ENCODE measurements at regions not wholly inside any gene's neighbourhood (a gene's known extent, or its start where the extent isn't known, plus 50 kb on each side); places are given as distances from the start of the nearest gene placed in this dataset.

DNA sequence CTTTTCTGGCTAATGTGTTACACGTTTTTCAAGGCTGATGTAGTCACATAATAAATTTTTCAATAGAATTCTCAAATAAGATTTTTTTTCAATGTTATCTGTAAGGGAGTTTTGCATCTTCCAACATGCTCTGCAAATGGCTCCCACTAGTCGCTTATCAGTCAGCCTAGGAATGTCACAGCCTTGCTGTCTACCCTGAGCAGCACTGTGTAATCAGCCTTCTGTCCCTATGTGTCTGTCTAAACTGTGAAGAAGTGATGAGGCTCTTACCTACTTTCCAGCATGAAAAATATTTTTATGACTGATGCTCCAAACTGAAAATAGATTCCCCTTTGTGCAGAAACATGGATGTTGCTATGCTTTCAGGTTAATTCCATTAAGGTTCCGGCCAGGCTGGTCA, 75.1 kb upstream of the FAM216B start:
- TF ChIP-seq EZH2phosphoT487 (IDR thresholded peaks at IDR 0.05; ENCODE audit: borderline replicate concordance, low read depth), result no peak
- TF ChIP-seq FOXM1 (IDR thresholded peaks at IDR 0.05; ENCODE audit: low read depth), result no peak
- no peak for TF ChIP-seq FOSL2 (IDR thresholded peaks at IDR 0.05; ENCODE audit: borderline replicate concordance, low read depth)
- TF ChIP-seq, protein P1, sequence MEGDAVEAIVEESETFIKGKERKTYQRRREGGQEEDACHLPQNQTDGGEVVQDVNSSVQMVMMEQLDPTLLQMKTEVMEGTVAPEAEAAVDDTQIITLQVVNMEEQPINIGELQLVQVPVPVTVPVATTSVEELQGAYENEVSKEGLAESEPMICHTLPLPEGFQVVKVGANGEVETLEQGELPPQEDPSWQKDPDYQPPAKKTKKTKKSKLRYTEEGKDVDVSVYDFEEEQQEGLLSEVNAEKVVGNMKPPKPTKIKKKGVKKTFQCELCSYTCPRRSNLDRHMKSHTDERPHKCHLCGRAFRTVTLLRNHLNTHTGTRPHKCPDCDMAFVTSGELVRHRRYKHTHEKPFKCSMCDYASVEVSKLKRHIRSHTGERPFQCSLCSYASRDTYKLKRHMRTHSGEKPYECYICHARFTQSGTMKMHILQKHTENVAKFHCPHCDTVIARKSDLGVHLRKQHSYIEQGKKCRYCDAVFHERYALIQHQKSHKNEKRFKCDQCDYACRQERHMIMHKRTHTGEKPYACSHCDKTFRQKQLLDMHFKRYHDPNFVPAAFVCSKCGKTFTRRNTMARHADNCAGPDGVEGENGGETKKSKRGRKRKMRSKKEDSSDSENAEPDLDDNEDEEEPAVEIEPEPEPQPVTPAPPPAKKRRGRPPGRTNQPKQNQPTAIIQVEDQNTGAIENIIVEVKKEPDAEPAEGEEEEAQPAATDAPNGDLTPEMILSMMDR (IDR thresholded peaks at IDR 0.05), result no peak
- no peak for TF ChIP-seq FOXJ3 (CRISPR knock-in tag; IDR thresholded peaks at IDR 0.05)
- TF ChIP-seq, protein P2, sequence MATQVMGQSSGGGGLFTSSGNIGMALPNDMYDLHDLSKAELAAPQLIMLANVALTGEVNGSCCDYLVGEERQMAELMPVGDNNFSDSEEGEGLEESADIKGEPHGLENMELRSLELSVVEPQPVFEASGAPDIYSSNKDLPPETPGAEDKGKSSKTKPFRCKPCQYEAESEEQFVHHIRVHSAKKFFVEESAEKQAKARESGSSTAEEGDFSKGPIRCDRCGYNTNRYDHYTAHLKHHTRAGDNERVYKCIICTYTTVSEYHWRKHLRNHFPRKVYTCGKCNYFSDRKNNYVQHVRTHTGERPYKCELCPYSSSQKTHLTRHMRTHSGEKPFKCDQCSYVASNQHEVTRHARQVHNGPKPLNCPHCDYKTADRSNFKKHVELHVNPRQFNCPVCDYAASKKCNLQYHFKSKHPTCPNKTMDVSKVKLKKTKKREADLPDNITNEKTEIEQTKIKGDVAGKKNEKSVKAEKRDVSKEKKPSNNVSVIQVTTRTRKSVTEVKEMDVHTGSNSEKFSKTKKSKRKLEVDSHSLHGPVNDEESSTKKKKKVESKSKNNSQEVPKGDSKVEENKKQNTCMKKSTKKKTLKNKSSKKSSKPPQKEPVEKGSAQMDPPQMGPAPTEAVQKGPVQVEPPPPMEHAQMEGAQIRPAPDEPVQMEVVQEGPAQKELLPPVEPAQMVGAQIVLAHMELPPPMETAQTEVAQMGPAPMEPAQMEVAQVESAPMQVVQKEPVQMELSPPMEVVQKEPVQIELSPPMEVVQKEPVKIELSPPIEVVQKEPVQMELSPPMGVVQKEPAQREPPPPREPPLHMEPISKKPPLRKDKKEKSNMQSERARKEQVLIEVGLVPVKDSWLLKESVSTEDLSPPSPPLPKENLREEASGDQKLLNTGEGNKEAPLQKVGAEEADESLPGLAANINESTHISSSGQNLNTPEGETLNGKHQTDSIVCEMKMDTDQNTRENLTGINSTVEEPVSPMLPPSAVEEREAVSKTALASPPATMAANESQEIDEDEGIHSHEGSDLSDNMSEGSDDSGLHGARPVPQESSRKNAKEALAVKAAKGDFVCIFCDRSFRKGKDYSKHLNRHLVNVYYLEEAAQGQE (IDR thresholded peaks at IDR 0.05; ENCODE audit: low read depth, low read length), result no peak
- no peak for TF ChIP-seq ELF1 (IDR thresholded peaks at IDR 0.05)
- no peak for TF ChIP-seq USF1 (IDR thresholded peaks at IDR 0.05; ENCODE audit: borderline replicate concordance, low read depth)
- no peak for TF ChIP-seq YY1 (IDR thresholded peaks at IDR 0.05; ENCODE audit: low read depth)
